Spleen (tissue), 7 donors: ENCODE measurements at regions not wholly inside any gene's neighbourhood (a gene's known extent, or its start where the extent isn't known, plus 50 kb on each side); places are given as distances from the start of the nearest gene placed in this dataset.
"Not testable (repeated sequence)": the region's sequence is repeated elsewhere in the genome, so short reads cannot be mapped to it uniquely, and the experiment has no call there.

Experiments
- POLR2A ChIP-seq, 3 donors: fragments of 450-650 bp; IDR thresholded peaks; one replicate each; pipeline ENCODE4 v1.5.1; 2017; ENCODE audit warnings: antibody characterized with exemption in 3 of 3, mild to moderate bottlenecking in 1 of 3
- POLR2AphosphoS5 ChIP-seq, 3 donors: sonication (generic); formaldehyde crosslinking; IDR thresholded peaks; one replicate each; pipeline ENCODE4 v1.5.1; 2017; ENCODE audit warnings: antibody characterized with exemption in 3 of 3
- TF ChIP-seq, protein P1 (sequence below), 11 experiments: fragments of 200-600 bp in 7 of 11; fragments of 450-650 bp in 4 of 11; sonication (generic) in 4 of 11; IDR thresholded peaks in 8 of 11; conservative IDR thresholded peaks in 3 of 11; 1 replicate in 7 of 11; 2 replicates in 4 of 11; pipeline versions ENCODE4 v1.4.0 to v1.8.0; 2016 to 2021; ENCODE audit warnings: antibody characterized with exemption in 11 of 11, inconsistent platforms in 4 of 11, mild to moderate bottlenecking in 1 of 11
- donor health status: DM: no; HTN: no; CAD: no; lungs with moderate emphysema.
- donor health status: DM: no; HTN: no; CAD: no.
- donor health status: DM: no; HTN: no; CAD: no.

DNA sequence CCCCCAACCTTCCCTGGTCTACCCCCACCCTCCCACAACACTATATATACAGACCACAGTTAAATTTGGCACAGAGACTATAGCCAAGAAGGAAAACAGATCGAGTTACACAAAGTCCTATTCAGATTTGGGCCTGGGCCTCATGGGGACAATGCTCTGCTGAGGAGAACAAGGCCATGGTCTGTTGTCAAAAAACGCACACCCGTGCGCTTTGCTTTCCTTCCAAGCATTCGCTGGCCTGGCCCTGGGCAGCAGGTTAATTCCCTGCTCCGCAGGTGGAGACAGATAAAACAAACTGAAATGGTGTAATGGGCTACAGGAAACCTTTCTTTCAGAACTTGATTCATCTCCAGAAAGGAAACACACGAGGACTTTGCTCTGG is 256.2 kb downstream of the BCL2L11 start:
- TF ChIP-seq, protein P1, sequence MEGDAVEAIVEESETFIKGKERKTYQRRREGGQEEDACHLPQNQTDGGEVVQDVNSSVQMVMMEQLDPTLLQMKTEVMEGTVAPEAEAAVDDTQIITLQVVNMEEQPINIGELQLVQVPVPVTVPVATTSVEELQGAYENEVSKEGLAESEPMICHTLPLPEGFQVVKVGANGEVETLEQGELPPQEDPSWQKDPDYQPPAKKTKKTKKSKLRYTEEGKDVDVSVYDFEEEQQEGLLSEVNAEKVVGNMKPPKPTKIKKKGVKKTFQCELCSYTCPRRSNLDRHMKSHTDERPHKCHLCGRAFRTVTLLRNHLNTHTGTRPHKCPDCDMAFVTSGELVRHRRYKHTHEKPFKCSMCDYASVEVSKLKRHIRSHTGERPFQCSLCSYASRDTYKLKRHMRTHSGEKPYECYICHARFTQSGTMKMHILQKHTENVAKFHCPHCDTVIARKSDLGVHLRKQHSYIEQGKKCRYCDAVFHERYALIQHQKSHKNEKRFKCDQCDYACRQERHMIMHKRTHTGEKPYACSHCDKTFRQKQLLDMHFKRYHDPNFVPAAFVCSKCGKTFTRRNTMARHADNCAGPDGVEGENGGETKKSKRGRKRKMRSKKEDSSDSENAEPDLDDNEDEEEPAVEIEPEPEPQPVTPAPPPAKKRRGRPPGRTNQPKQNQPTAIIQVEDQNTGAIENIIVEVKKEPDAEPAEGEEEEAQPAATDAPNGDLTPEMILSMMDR (IDR thresholded peaks at IDR 0.05 in 8 of 11, conservative IDR thresholded peaks at IDR 0.05 in 3 of 11) = not testable (repeated sequence)
- not testable (repeated sequence) for TF ChIP-seq POLR2A, POLR2AphosphoS5 (IDR thresholded peaks at IDR 0.05)
